ENCODE measurements at regions not wholly inside any gene's neighbourhood (a gene's known extent, or its start where the extent isn't known, plus 50 kb on each side); places are given as distances from the start of the nearest gene placed in this dataset.
"Not testable (repeated sequence)": the region's sequence is repeated elsewhere in the genome, so short reads cannot be mapped to it uniquely, and the experiment has no call there.

DNA sequence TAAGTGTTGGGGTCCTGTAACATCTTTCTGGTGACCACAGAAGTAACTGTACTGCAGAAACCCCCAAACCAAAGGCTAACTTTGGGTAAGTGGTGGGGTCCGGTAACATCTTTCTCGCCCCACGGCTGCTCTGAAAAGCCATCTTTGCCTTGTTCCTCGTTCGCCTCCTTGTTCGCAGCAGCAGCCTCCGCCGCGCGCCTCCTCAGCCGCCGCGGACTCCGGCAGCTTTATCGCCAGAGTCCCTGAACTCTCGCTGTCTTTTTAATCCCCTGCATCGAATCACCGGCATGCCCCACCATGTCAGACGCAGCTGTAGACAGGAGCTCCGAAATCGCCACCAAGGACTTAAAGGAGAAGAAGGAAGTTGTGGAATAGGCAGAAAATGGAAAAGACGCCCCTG lies 316.8 kb downstream of the TUSC7 start:
- no peaks in the 10 kb centered on the region for H3K4me1 ChIP-seq
- no peak overlapping the region for H3K4me3 ChIP-seq
- no peak for DNase-seq
- no peaks in the 10 kb centered on the region for H3K36me3 ChIP-seq
- H3K27ac ChIP-seq, result no peak overlapping the region
- no peaks in the 10 kb centered on the region for H3K9me3 ChIP-seq (replicated peaks)
- 0 out of 2 replicates have a peak, but pooled peaks cover 5% of the 10 kb centered on the region for H3K27me3 ChIP-seq

DNA sequence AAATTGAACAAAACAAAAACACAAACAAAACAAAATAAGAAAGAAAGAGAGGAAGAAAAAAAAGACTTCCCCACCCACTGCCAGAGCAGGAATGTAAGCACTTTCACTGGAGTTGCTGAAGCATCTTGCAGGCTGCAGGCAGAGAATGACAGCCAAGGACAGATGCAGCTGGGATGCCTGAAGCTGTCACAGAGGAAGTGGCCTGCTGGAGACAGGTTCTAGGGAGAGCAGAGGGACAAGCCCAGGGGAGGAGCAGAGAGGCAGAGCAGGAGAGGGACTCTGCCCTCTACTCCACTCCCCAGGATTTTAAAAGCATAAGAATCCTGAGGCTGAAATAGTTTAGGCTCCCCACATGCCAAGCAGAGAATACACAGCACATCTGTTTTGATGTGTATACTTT lies 326.2 kb downstream of the TUSC7 start:
- peak; percentile 39 to 57 for DNase-seq
- no peaks in the 10 kb centered on the region for H3K9me3 ChIP-seq (replicated peaks)
- H3K27me3 ChIP-seq, result no peaks in the 10 kb centered on the region
- H3K36me3 ChIP-seq, result no peaks in the 10 kb centered on the region
- H3K27ac ChIP-seq, result no peak overlapping the region
- no peak overlapping the region for H3K4me3 ChIP-seq
- H3K4me1 ChIP-seq, result no peaks in the 10 kb centered on the region

DNA sequence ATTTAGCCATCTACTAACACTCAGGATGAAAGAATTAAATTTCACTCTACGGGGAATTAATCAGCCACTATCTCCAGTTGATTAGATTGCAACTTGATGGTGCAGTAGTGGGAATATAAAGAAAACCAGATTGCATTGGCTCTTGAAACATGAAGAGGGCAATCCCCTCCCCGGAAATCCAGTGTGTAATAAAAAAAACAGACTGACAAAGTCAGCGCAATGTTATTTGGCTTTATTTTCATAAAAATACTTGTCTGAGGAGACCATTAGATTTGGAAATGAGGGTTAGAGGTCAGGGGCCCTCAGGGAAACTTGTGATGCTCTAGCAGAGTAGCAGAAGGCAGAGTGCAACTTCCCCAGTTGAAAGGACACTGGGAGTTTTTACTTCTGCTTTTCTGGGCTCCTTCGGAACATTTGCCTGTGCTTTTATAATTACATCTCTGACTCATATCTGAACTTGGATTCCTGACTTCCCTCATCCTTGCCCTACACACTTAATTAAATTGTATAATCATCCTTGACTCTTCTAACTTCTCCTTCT lies 326.8 kb downstream of the TUSC7 start:
- no peak for DNase-seq
- Histone ChIP-seq H3K36me3 (no peaks in the 10 kb centered on the region), H3K4me1 (no peaks in the 10 kb centered on the region), H3K27me3 (no peaks in the 10 kb centered on the region), H3K4me3 (no peak overlapping the region), H3K27ac (no peak overlapping the region), H3K9me3 (replicated peaks) (no peaks in the 10 kb centered on the region)

DNA sequence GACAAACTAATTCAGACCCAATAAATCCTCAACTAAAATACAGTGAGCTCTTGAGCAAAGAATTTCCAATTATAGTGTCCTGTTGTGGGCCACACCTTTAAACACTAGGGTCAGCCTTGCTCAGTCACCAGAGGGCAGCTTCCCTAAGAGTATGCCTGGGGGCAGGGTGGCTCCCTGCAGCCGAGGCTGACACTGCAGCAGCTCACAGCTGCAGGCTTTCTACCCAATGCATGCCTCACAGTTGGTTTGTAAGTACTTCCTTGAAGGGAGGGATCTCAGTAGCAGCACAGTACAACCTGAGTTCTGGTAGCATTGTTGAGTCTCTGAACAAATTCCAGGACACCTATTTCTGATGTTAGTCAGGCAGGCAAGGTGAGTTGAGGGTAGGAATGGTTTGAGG lies 335.6 kb downstream of the TUSC7 start:
- H3K27me3 ChIP-seq, result no peaks in the 10 kb centered on the region
- DNase-seq, result no peak
- no peaks in the 10 kb centered on the region for H3K36me3 ChIP-seq
- H3K27ac ChIP-seq, result no peak overlapping the region
- H3K4me3 ChIP-seq, result no peak overlapping the region
- no peaks in the 10 kb centered on the region for H3K4me1 ChIP-seq
- no peaks in the 10 kb centered on the region for H3K9me3 ChIP-seq (replicated peaks)

DNA sequence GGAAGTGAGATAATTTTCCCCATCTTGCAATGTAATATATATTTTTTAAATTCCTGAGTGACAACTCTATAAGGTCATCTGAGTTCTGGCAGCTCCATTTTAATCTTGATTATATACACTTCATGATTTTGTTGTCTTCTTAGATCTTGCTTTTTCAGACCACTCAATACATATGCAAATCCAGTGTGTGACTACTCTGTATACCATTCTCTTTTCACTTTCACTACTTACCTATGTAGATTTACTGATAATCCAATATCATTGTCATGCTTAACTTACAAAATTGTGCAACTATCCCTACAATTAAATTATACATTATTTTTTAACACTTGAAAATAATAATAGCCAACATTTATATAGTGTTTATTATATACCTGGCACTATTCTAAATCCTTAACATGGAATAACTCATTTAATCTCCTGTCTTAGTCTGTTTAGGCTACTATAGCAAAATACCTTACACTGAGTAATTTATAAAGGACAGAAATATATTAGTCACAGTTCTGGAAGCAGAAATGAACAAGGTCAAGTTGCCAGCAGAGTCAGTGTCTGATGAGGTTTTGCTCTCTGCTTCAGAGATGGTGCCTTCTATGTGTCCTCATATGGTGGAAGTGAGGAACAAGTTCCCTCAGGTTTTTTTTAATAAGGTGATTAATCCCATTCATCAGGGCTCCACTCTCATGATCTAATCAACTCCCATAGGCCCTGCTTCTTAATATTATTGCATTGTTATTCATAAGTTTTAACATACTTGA lies 338.5 kb downstream of the TUSC7 start:
- no peak for DNase-seq
- Histone ChIP-seq H3K27ac (no peak overlapping the region), H3K4me1 (no peaks in the 10 kb centered on the region), H3K9me3 (replicated peaks) (no peaks in the 10 kb centered on the region), H3K27me3 (no peaks in the 10 kb centered on the region), H3K36me3 (no peaks in the 10 kb centered on the region), H3K4me3 (no peak overlapping the region)

DNA sequence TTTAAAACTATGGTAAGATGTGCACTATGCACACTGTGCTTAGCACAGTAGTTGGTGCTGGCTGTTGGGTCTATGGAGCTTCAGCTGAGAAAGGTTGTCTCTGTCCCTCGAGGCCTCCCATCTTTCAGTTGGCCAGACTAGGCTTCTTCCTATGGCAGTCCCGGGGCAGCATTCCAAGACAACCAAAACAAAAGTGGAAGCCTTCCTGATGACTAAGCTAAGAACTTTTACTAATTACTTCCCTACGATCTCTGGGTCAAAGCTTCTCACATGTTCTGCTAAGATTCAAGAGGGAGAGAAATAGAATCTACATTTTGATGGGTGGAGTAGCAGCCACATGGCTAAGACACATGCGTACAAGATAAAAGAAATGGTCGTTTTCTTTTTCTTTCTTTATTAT lies 342.8 kb downstream of the TUSC7 start:
- DNase-seq, result no peak
- Histone ChIP-seq H3K4me1 (no peaks in the 10 kb centered on the region), H3K27ac (no peak overlapping the region), H3K36me3 (no peaks in the 10 kb centered on the region), H3K27me3 (no peaks in the 10 kb centered on the region), H3K4me3 (no peak overlapping the region), H3K9me3 (replicated peaks) (no peaks in the 10 kb centered on the region)

DNA sequence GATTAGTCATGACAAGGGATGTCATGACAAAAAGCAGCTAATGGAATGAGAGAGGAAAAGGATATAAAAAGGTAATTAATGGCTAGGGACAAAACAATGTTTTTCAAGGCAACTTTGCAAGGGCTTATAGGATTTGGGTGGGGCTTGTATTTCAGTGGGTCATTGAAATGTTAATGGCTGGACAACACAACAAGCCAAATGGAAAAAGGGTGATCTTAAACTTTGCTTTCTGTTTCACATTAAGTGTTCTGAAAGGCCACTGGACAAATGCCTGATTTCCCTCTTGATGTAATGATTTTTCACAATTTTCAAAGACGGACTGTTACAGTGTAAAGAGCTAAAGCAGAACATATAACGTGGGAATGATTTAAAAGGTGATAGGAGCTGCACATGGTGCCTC lies 345.0 kb downstream of the TUSC7 start:
- Histone ChIP-seq H3K27me3 (peaks cover 5% of the 10 kb centered on the region; the same call in 1 of the 2 replicates), H3K4me3 (no peak overlapping the region), H3K36me3 (no peaks in the 10 kb centered on the region), H3K9me3 (replicated peaks) (no peaks in the 10 kb centered on the region), H3K4me1 (no peaks in the 10 kb centered on the region), H3K27ac (no peak overlapping the region)
- DNase-seq, result no peak

DNA sequence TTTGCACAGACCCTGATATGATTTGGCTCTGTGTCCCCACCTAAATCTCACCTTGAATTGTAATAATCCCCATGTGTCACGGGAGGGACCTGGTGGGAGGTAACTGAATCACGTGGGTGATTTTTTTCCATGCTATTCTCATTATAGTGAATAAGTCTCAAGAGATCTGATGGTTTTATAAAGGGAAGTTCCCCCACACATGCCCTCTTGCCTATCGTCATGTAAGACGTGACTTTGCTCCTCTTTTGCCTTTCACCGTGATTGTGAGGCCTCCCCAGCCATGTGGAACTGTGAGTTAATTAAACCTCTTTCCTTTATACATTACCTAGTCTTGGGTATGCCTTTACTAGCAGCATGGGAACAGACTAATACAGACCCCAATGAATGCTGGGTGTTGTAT lies 347.4 kb downstream of the TUSC7 start:
- not testable (repeated sequence) for H3K9me3 ChIP-seq (replicated peaks); H3K4me1 ChIP-seq; H3K36me3 ChIP-seq; DNase-seq; H3K4me3 ChIP-seq; H3K27ac ChIP-seq; H3K27me3 ChIP-seq

DNA sequence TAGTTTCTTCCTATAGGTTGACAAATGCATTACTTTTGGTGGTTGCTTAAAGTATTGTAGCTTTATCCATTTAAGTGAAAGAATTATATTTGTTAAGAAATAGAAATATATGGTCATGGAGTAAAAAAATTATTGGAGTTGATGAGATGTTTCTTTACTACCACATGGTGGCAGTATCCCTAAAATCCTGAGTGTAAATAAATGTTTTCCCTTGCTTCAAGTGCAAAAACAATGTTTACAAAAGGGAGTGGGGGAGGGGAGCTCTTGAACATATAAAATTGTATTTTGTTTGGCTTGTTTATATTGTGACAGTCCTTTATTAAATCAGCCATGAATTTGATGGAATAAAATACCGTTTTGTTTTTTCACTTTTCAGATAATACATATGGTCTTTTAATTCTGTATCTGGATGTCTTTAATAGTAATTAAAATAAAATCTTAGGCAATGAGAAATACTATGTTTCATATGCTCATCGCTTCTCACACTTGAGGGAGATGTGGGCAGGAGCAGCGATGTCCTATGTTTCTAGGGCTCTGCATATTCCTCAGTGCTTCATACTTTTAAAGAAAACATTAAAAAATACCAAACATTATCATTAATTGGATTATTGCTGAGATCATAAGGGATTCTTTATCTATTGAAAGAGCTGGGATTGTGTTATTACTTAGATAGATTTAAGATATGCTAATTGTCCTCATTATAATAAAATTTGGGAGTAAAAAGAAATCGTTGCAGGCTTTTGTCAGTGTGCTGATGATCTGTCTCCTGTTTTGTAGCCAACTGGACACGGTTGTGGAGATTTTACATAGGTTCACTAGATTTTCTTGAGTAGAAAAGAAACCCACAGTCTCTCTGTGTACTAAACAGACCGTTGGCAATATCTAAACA lies 349.7 kb downstream of the TUSC7 start:
- H3K4me3 ChIP-seq, result no peak overlapping the region
- peak in 1 of 2 experiments; percentile 19 for DNase-seq
- no peaks in the 10 kb centered on the region for H3K36me3 ChIP-seq
- no peaks in the 10 kb centered on the region for H3K9me3 ChIP-seq (replicated peaks)
- peaks cover 5% of the 10 kb centered on the region; the same call in 1 of the 2 replicates for H3K27me3 ChIP-seq
- no peak overlapping the region for H3K27ac ChIP-seq
- H3K4me1 ChIP-seq, result no peaks in the 10 kb centered on the region

DNA sequence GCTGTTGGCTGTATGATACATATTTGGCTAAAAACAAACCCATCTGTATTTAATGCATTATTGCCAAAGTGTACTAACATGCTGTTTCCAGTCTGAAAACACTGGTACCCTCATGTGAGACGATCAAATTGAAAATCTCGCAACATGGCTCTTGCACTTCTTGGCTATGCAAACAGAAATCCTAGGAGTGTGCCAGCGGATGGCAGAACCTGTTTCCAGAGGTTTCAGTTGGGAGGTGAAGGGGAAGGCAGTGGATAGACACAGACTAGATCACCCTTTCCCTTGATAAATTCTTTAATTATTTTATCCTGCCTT lies 350.3 kb downstream of the TUSC7 start:
- peaks cover 5% of the 10 kb centered on the region; the same call in 1 of the 2 replicates for H3K27me3 ChIP-seq
- no peak overlapping the region for H3K27ac ChIP-seq
- no peaks in the 10 kb centered on the region for H3K36me3 ChIP-seq
- DNase-seq, result no peak
- H3K4me1 ChIP-seq, result no peaks in the 10 kb centered on the region
- no peaks in the 10 kb centered on the region for H3K9me3 ChIP-seq (replicated peaks)
- H3K4me3 ChIP-seq, result no peak overlapping the region

DNA sequence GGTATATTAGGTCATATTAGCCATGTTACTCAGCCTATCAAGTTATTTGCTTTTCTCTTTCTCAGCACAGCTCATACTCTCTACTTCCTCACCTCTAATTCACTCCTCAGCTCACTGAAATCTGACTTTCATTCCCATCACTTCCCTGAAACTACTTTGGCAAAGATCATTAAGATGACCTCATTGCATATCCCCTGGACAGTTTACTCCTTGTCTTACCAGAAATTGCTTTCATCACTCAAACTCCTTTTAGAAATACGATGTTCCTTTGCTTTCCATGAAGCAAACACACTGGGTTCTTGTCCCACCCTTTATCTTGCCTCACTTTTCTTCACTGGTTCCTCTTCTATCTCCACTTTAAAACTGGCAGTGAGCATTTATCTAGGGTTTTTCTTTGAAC lies 354.4 kb downstream of the TUSC7 start:
- Histone ChIP-seq H3K9me3 (replicated peaks) (no peaks in the 10 kb centered on the region), H3K4me1 (no peaks in the 10 kb centered on the region), H3K27me3 (peaks cover under 1% of the 10 kb centered on the region; the same call in 1 of the 2 replicates), H3K4me3 (no peak overlapping the region), H3K27ac (no peak overlapping the region), H3K36me3 (no peaks in the 10 kb centered on the region)
- no peak for DNase-seq

DNA sequence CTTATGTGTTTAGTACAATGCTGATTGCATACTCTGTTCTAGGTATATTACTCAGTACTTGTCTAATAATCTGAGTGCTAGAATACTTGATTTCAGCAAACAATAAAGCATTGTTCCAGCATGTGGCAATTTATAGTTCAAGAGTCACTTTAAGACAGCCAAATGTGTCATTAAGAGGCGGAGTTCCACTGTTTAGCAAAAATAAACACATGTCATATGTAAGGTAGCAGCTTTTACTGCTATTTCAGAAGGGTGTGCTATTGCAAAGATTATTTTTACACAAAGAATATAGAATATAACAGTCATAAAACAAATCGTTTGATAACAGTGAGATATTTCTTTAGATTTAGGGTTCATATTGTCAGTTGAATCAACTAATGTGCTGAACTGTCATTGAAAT lies 358.7 kb downstream of the TUSC7 start:
- no peaks in the 10 kb centered on the region for H3K4me1 ChIP-seq
- no peak overlapping the region for H3K27ac ChIP-seq
- no peaks in the 10 kb centered on the region for H3K36me3 ChIP-seq
- no peak for DNase-seq
- no peaks in the 10 kb centered on the region for H3K27me3 ChIP-seq
- no peak overlapping the region for H3K4me3 ChIP-seq
- no peaks in the 10 kb centered on the region for H3K9me3 ChIP-seq (replicated peaks)

DNA sequence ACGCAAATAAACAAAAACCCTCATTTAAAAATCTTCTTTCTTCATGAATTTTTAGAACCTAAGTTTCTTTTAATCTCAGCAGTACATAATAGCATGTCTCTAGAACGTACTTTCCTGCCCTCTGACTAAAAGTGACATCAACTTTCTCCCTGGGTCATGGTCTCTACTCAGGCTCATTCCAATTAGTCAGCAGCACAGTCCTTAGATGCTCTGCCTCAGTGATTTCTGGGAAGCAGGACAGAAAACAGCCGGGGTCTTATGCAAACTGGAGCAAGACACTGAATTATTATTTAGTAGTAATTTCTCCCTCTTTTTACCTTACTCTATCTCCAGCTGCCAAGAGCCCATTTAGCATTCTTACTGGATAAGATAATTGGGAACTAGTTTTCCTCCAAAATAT lies 365.2 kb downstream of the TUSC7 start:
- DNase-seq, result no peak
- no peak overlapping the region for H3K4me3 ChIP-seq
- H3K9me3 ChIP-seq (replicated peaks), result no peaks in the 10 kb centered on the region
- H3K27ac ChIP-seq, result no peak overlapping the region
- no peaks in the 10 kb centered on the region for H3K36me3 ChIP-seq
- no peaks in the 10 kb centered on the region for H3K4me1 ChIP-seq
- H3K27me3 ChIP-seq, result no peaks in the 10 kb centered on the region

DNA sequence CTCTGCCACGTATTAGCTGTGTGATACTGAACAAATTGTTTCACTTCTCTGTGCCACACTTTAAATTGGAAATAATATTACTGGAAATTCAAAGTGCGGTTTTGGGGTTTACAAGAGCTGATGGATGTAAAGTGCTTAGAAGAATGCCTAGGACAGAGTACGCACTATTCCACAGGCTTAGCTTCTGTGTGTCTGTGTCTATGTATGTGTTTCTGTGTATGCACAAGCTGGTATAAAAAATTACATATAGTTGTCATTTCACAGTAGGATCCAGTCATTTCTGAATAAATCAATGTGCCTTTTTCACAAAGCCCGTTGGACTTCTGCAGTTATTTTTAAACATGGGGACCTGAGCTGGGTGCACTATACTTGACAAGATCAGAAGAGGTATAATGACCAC lies 370.4 kb downstream of the TUSC7 start:
- Histone ChIP-seq H3K27me3 (no peaks in the 10 kb centered on the region), H3K27ac (no peak overlapping the region), H3K4me3 (no peak overlapping the region), H3K36me3 (no peaks in the 10 kb centered on the region), H3K4me1 (no peaks in the 10 kb centered on the region), H3K9me3 (replicated peaks) (no peaks in the 10 kb centered on the region)
- no peak for DNase-seq

DNA sequence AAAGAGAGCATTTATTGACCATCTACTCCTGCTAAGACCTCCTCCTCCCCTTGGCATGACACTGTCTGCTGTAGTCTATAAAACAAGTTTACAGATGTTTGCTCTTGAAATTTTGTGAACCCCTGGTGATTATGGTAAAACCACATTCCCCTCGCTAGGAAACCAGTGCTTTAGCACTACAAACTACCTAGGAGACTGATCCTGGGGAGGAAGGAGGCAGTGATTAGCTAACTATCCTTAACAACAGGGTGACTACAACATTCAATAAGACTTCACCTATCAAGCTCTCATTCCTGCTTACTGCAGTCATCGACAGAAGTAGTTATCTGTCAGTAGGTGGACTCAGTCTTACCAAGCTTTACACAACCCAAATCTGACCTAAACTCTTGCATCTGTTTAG lies 371.3 kb downstream of the TUSC7 start:
- Histone ChIP-seq H3K9me3 (replicated peaks) (no peaks in the 10 kb centered on the region), H3K27ac (no peak overlapping the region), H3K27me3 (no peaks in the 10 kb centered on the region), H3K4me1 (no peaks in the 10 kb centered on the region), H3K4me3 (no peak overlapping the region), H3K36me3 (no peaks in the 10 kb centered on the region)
- no peak for DNase-seq
